ENCODE measurements at regions not wholly inside any gene's neighbourhood (a gene's known extent, or its start where the extent isn't known, plus 50 kb on each side); places are given as distances from the start of the nearest gene placed in this dataset.

- TF ChIP-seq ZNF462 (CRISPR knock-in tag; IDR thresholded peaks at IDR 0.05), result no peak
Measured at GRCh38 chr11:71125150-71125549, 127.2 kb downstream of the SHANK2 start (continued).

GRCh38 chr11:71124127-71124526 lies 128.2 kb downstream of the SHANK2 start:
- no peak for TF ChIP-seq ZNF114 (CRISPR knock-in tag; IDR thresholded peaks at IDR 0.05)
- no peak for TF ChIP-seq STAT1 (IDR thresholded peaks at IDR 0.05; ENCODE audit: unreplicated experiment)
- Histone ChIP-seq H4K20me1 (replicated peaks; ENCODE audit: insufficient read depth) (no peaks in the 10 kb centered on the region; the same call in none of the 2 replicates), H3K79me2 (replicated peaks; ENCODE audit: insufficient read depth) (peaks cover 11% of the 10 kb centered on the region; the same call in 1 of the 2 replicates), H3K4me3 (no peak overlapping the region), H3K27me3 (ENCODE audit: insufficient read depth) (no peaks in the 10 kb centered on the region), H3K27ac (ENCODE audit: low read depth) (no peak overlapping the region), H3K36me3 (ENCODE audit: insufficient read depth) (no peaks in the 10 kb centered on the region), H3K4me1 (ENCODE audit: insufficient read depth) (peaks cover 8% of the 10 kb centered on the region), H2AFZ (no peak overlapping the region), H3K4me2 (no peak overlapping the region), H3K9me2 (ENCODE audit: insufficient read depth) (no peaks in the 10 kb centered on the region), H3F3A (replicated peaks; ENCODE audit: low read depth) (no peaks in the 10 kb centered on the region)
- DNase-seq (ENCODE audit: low spot score) (no peak), ATAC-seq (no peak)
- Mint-ChIP-seq H3K4me1 (peaks cover 18% of the 10 kb centered on the region), H3K36me3 (ENCODE audit: low read depth) (peaks cover 49% of the 10 kb centered on the region), H3K27ac (no peak overlapping the region), H3K9me3 (no peaks in the 10 kb centered on the region), H3K27me3 (ENCODE audit: insufficient read depth, low read depth, poor library complexity) (no peaks in the 10 kb centered on the region), H3K4me3 (no peak overlapping the region)

GRCh38 chr11:71120471-71120896 lies 131.9 kb downstream of the SHANK2 start:
- H3K4me1 Mint-ChIP-seq, result peaks cover 18% of the 10 kb centered on the region
- DNase-seq (ENCODE audit: low spot score), result peak; percentile 94
- TF ChIP-seq, protein P1, sequence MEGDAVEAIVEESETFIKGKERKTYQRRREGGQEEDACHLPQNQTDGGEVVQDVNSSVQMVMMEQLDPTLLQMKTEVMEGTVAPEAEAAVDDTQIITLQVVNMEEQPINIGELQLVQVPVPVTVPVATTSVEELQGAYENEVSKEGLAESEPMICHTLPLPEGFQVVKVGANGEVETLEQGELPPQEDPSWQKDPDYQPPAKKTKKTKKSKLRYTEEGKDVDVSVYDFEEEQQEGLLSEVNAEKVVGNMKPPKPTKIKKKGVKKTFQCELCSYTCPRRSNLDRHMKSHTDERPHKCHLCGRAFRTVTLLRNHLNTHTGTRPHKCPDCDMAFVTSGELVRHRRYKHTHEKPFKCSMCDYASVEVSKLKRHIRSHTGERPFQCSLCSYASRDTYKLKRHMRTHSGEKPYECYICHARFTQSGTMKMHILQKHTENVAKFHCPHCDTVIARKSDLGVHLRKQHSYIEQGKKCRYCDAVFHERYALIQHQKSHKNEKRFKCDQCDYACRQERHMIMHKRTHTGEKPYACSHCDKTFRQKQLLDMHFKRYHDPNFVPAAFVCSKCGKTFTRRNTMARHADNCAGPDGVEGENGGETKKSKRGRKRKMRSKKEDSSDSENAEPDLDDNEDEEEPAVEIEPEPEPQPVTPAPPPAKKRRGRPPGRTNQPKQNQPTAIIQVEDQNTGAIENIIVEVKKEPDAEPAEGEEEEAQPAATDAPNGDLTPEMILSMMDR (conservative IDR thresholded peaks at IDR 0.05; ENCODE audit: low read depth in 2 of 2), result peak; percentile 71 to 91

More at GRCh38 chr11:71120471-71120896, 131.9 kb downstream of the SHANK2 start:
- Histone ChIP-seq H3K9me2 (ENCODE audit: insufficient read depth) (no peaks in the 10 kb centered on the region), H3K4me1 (ENCODE audit: insufficient read depth) (peaks cover 8% of the 10 kb centered on the region), H2AFZ (no peak overlapping the region), H3K27me3 (ENCODE audit: insufficient read depth) (no peaks in the 10 kb centered on the region), H4K20me1 (replicated peaks; ENCODE audit: insufficient read depth) (no peaks in the 10 kb centered on the region; the same call in 1 of the 2 replicates), H3K4me2 (0 out of 2 replicates have a peak overlapping the region, but pooled peaks have one; percentile 11), H3K4me3 (no peak overlapping the region), H3F3A (replicated peaks; ENCODE audit: low read depth) (no peaks in the 10 kb centered on the region), H3K27ac (ENCODE audit: low read depth) (peak overlapping the region; percentile 50; the same call in 1 of the 2 replicates), H3K79me2 (replicated peaks; ENCODE audit: insufficient read depth) (peaks cover 11% of the 10 kb centered on the region; the same call in 1 of the 2 replicates), H3K36me3 (ENCODE audit: insufficient read depth) (0 out of 2 replicates have a peak, but pooled peaks cover 7% of the 10 kb centered on the region)
- Mint-ChIP-seq H3K27ac (peak overlapping the region; percentile 90; the same call in 1 of the 2 replicates), H3K27me3 (ENCODE audit: insufficient read depth, low read depth, poor library complexity) (peaks cover 5% of the 10 kb centered on the region), H3K9me3 (no peaks in the 10 kb centered on the region), H3K4me3 (peak overlapping the region; percentile 22; the same call in 1 of the 3 replicates), H3K36me3 (ENCODE audit: low read depth) (peaks cover 56% of the 10 kb centered on the region)
- peak; percentile 99 for ATAC-seq
